Colonic mucosa (tissue), 4 donors: ENCODE measurements at regions not wholly inside any gene's neighbourhood (a gene's known extent, or its start where the extent isn't known, plus 50 kb on each side); places are given as distances from the start of the nearest gene placed in this dataset.

Experiments
- DNase-seq: peaks from one replicate; pipeline ENCODE4 v3.0.0-alpha.2; 2020
- H3K27ac ChIP-seq: fragments of 200-600 bp; one replicate; pipeline ENCODE4 v1.8.0; 2021
- H3K27me3 ChIP-seq: fragments of 200-600 bp; one replicate; pipeline ENCODE4 v1.8.0; 2021
- H3K36me3 ChIP-seq: fragments of 200-600 bp; one replicate; pipeline ENCODE4 v1.8.0; 2021
- H3K4me1 ChIP-seq: fragments of 200-600 bp; one replicate; pipeline ENCODE4 v1.8.0; 2021; ENCODE audit warnings: mild to moderate bottlenecking
- H3K4me3 ChIP-seq: fragments of 200-600 bp; one replicate; pipeline ENCODE4 v1.8.0; 2021
- H3K9ac ChIP-seq, 2 donors: one replicate each; pipeline ENCODE4 v1.7.0; 2013; ENCODE audit warnings: control low read depth in 2 of 2, low read depth in 2 of 2, low read length in 2 of 2
- H3K9me3 ChIP-seq: fragments of 200-600 bp; one replicate; pipeline ENCODE4 v1.8.0; 2021
- intact Hi-C: fragments of 100-400 bp; cut with DNase I; formaldehyde crosslinking; loops from one replicate; pipeline ENCODE4 v1.14.1; 2022
- TF ChIP-seq, protein P1 (sequence below): fragments of 200-600 bp; IDR thresholded peaks from one replicate; pipeline ENCODE4 v1.8.0; 2022; ENCODE audit warnings: antibody characterized with exemption, mild to moderate bottlenecking
- donor health status: healthy.
- donor health status: DM: no; HTN: no; CAD: no.
- donor health status: DM: no; HTN: no; CAD: no.

- TF ChIP-seq, protein P1, sequence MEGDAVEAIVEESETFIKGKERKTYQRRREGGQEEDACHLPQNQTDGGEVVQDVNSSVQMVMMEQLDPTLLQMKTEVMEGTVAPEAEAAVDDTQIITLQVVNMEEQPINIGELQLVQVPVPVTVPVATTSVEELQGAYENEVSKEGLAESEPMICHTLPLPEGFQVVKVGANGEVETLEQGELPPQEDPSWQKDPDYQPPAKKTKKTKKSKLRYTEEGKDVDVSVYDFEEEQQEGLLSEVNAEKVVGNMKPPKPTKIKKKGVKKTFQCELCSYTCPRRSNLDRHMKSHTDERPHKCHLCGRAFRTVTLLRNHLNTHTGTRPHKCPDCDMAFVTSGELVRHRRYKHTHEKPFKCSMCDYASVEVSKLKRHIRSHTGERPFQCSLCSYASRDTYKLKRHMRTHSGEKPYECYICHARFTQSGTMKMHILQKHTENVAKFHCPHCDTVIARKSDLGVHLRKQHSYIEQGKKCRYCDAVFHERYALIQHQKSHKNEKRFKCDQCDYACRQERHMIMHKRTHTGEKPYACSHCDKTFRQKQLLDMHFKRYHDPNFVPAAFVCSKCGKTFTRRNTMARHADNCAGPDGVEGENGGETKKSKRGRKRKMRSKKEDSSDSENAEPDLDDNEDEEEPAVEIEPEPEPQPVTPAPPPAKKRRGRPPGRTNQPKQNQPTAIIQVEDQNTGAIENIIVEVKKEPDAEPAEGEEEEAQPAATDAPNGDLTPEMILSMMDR = no peak
- no peaks in the 10 kb centered on the region for H3K4me1 ChIP-seq
- no peak overlapping the region for H3K9ac ChIP-seq
- no peaks in the 10 kb centered on the region for H3K36me3 ChIP-seq
- H3K9me3 ChIP-seq = no peaks in the 10 kb centered on the region
- H3K4me3 ChIP-seq = no peak overlapping the region
- no peak overlapping the region for H3K27ac ChIP-seq
- no peaks in the 10 kb centered on the region for H3K27me3 ChIP-seq
- intact Hi-C loops = no loop called here
- no peak for DNase-seq
These were observed 390.7 kb downstream of the ARL4A start for GRCh38 chr7:13078105-13078504.

- TF ChIP-seq, protein P1 = no peak
- intact Hi-C loops = no loop called here
- Histone ChIP-seq H3K27ac (no peak overlapping the region), H3K9ac (no peak overlapping the region), H3K9me3 (no peaks in the 10 kb centered on the region), H3K27me3 (no peaks in the 10 kb centered on the region), H3K36me3 (no peaks in the 10 kb centered on the region), H3K4me3 (no peak overlapping the region), H3K4me1 (no peaks in the 10 kb centered on the region)
- no peak for DNase-seq
These were observed 403.5 kb downstream of the ARL4A start for GRCh38 chr7:13090959-13091358.

DNA sequence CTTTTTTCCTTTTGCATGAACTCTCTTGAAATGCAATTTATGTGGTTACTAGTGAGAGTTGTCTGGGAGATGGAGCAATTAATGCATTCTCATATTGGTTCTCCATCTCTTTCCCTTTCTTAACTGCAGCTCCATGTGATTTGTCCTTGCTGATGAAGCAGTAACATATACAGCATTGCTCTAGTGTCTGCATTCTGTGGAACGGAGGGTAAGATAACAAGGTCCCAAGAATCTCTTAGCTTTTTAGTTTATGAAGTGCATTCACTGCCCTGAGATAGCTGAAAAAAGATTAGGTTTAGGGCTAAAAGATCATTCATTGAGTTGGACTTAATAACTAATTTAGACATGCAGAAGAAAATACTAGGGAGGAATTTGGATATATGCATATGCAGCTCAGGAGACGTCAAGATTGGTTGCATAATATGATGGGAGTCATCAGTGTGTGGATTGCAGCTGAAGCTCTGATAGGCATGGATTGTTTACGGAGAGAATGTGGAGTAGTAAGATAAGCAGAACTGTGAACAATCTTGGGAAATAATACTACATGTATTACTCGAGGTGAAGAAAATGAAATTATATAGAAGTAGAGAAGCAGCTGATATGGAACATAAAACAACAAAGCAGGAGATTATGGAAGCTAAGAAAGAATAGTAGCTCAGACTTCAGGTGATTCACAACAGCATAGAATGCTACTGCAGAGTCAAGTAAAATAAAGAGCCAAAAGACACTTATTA lies 404.7 kb downstream of the ARL4A start:
- no peak for DNase-seq
- Histone ChIP-seq H3K27me3 (no peaks in the 10 kb centered on the region), H3K36me3 (no peaks in the 10 kb centered on the region), H3K4me3 (no peak overlapping the region), H3K4me1 (no peaks in the 10 kb centered on the region), H3K9ac (no peak overlapping the region), H3K27ac (no peak overlapping the region), H3K9me3 (no peaks in the 10 kb centered on the region)
- intact Hi-C loops = no loop called here
- TF ChIP-seq, protein P1 = no peak

DNA sequence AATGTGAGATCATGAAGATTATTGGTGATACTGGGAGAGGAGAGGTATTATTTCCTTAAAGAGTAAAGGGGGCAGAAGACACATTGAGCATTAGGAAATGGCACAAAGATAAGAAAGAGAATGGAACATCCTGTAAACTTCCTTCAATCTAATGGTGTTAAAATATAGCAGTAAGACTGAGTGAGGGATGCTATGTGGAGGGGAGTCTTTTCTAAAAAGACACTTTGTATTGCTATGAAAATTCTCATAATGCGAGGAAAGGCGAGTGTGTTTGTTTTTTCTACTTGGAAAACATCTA lies 405.2 kb downstream of the ARL4A start:
- H3K27ac ChIP-seq = no peak overlapping the region
- intact Hi-C loops = no loop called here
- H3K9me3 ChIP-seq = no peaks in the 10 kb centered on the region
- H3K36me3 ChIP-seq = no peaks in the 10 kb centered on the region
- DNase-seq = no peak
- TF ChIP-seq, protein P1 = no peak
- no peak overlapping the region for H3K9ac ChIP-seq
- H3K4me3 ChIP-seq = no peak overlapping the region
- H3K27me3 ChIP-seq = no peaks in the 10 kb centered on the region
- no peaks in the 10 kb centered on the region for H3K4me1 ChIP-seq

GRCh38 chr7:13093160-13093559 lies 405.7 kb downstream of the ARL4A start:
- no peaks in the 10 kb centered on the region for H3K36me3 ChIP-seq
- no peak for DNase-seq
- H3K9me3 ChIP-seq = no peaks in the 10 kb centered on the region
- intact Hi-C loops = no loop called here
- TF ChIP-seq, protein P1 = no peak
- no peaks in the 10 kb centered on the region for H3K4me1 ChIP-seq
- H3K27me3 ChIP-seq = no peaks in the 10 kb centered on the region
- no peak overlapping the region for H3K9ac ChIP-seq
- H3K27ac ChIP-seq = no peak overlapping the region
- no peak overlapping the region for H3K4me3 ChIP-seq
